HEK293 (cell line): ENCODE measurements at regions not wholly inside any gene's neighbourhood (a gene's known extent, or its start where the extent isn't known, plus 50 kb on each side); places are given as distances from the start of the nearest gene placed in this dataset.

Experiments
- CTCF ChIA-PET: fragments of 350-600 bp; formaldehyde crosslinking; extraction: SDS; loops from one replicate; lab custom pipeline; 2021; ENCODE audit warnings: antibody characterized with exemption; lab: Yijun Ruan, JAX
- POLR2A ChIA-PET: fragments of 300-600 bp; formaldehyde crosslinking; extraction: SDS; loops from one replicate; lab custom pipeline; 2020; ENCODE audit warnings: antibody characterized with exemption, inconsistent platforms; lab: Yijun Ruan, JAX
- H3K27ac ChIP-seq: fragments of 200-500 bp; sonication (Bioruptor generic); 2 replicates; pipeline ENCODE4 v1.5.1; 2014; ENCODE audit warnings: low read depth, low read length, control low read depth, inconsistent platforms; ENCODE audit errors: extremely low read depth
- H3K36me3 ChIP-seq, 2 experiments: fragments of 200-500 bp in 1 of 2; sonication (Bioruptor generic) in 1 of 2; 1 replicate in 1 of 2; 2 replicates in 1 of 2; pipeline ENCODE4 v1.5.1; 2014 to 2017; ENCODE audit warnings: inconsistent platforms in 2 of 2, low read length in 2 of 2; ENCODE audit not compliant: control insufficient read depth in 2 of 2, insufficient read depth in 1 of 2
- H3K4me1 ChIP-seq: fragments of 200-500 bp; sonication (Bioruptor generic); 2 replicates; pipeline ENCODE4 v1.5.1; 2014; ENCODE audit warnings: mild to moderate bottlenecking, low read length, inconsistent platforms; ENCODE audit not compliant: control insufficient read depth, insufficient read depth
- H3K4me3 ChIP-seq: 2 replicates; pipeline ENCODE4 v1.5.1; 2011; ENCODE audit warnings: low read depth, mild to moderate bottlenecking, control low read depth, low read length, moderate library complexity
- H3K9me3 ChIP-seq: fragments of 200-500 bp; sonication (Bioruptor generic); 2 replicates; pipeline ENCODE4 v1.5.1; 2014; ENCODE audit warnings: low read depth, low read length, inconsistent platforms; ENCODE audit not compliant: control insufficient read depth, insufficient read depth
- KLF16 ChIP-seq: fragments of 450-650 bp; formaldehyde crosslinking; IDR thresholded peaks from 2 replicates; pipeline ENCODE4 v1.5.1; 2017; ENCODE audit warnings: missing biosample characterization, missing genetic modification characterization
- RBAK ChIP-seq: fragments of 450-650 bp; formaldehyde crosslinking; IDR thresholded peaks from 2 replicates; pipeline ENCODE4 v1.5.1; 2016; ENCODE audit warnings: missing biosample characterization, missing genetic modification characterization
- ZBTB11 ChIP-seq: fragments of 450-650 bp; formaldehyde crosslinking; conservative IDR thresholded peaks from 2 replicates; pipeline ENCODE4 v1.5.1; 2016; ENCODE audit warnings: low read depth, missing biosample characterization, missing genetic modification characterization
- ZNF140 ChIP-seq: fragments of 450-650 bp; formaldehyde crosslinking; IDR thresholded peaks from 2 replicates; pipeline ENCODE4 v1.5.1; 2016; ENCODE audit warnings: missing biosample characterization, missing genetic modification characterization
- ZNF266 ChIP-seq: fragments of 450-650 bp; formaldehyde crosslinking; IDR thresholded peaks from 2 replicates; pipeline ENCODE4 v1.5.1; 2016; ENCODE audit warnings: missing biosample characterization, missing genetic modification characterization, low read depth
- ZNF391 ChIP-seq: fragments of 450-650 bp; formaldehyde crosslinking; IDR thresholded peaks from 2 replicates; pipeline ENCODE4 v1.5.1; 2016; ENCODE audit warnings: low read depth, missing biosample characterization, missing genetic modification characterization, borderline replicate concordance
- ZNF510 ChIP-seq: fragments of 450-650 bp; formaldehyde crosslinking; IDR thresholded peaks from 2 replicates; pipeline ENCODE4 v1.5.1; 2018; ENCODE audit warnings: mild to moderate bottlenecking, missing genetic modification characterization, missing biosample characterization; ENCODE audit not compliant: insufficient replicate concordance
- ZNF548 ChIP-seq: fragments of 450-650 bp; formaldehyde crosslinking; IDR thresholded peaks from 2 replicates; pipeline ENCODE4 v1.5.1; 2016; ENCODE audit warnings: missing biosample characterization, missing genetic modification characterization
- ZNF707 ChIP-seq: fragments of 450-650 bp; formaldehyde crosslinking; IDR thresholded peaks from 2 replicates; pipeline ENCODE4 v1.5.1; 2016; ENCODE audit warnings: missing biosample characterization, missing genetic modification characterization
- ZNF747 ChIP-seq: fragments of 450-650 bp; formaldehyde crosslinking; IDR thresholded peaks from 2 replicates; pipeline ENCODE4 v1.5.1; 2016; ENCODE audit warnings: missing biosample characterization, missing genetic modification characterization
- ZNF791 ChIP-seq: fragments of 450-650 bp; formaldehyde crosslinking; IDR thresholded peaks from 2 replicates; pipeline ENCODE4 v1.5.1; 2016; ENCODE audit warnings: missing biosample characterization, missing genetic modification characterization
- ZNF837 ChIP-seq: fragments of 450-650 bp; formaldehyde crosslinking; IDR thresholded peaks from 2 replicates; pipeline ENCODE4 v1.5.1; 2016; ENCODE audit warnings: missing biosample characterization, missing genetic modification characterization
- ZSCAN18 ChIP-seq: fragments of 450-650 bp; formaldehyde crosslinking; IDR thresholded peaks from 2 replicates; pipeline ENCODE4 v1.5.1; 2016; ENCODE audit warnings: missing biosample characterization, missing genetic modification characterization
- TF ChIP-seq, protein P1 (sequence below): fragments of 450-650 bp; formaldehyde crosslinking; IDR thresholded peaks from 2 replicates; pipeline ENCODE4 v1.5.1; 2017; ENCODE audit warnings: missing biosample characterization, missing genetic modification characterization
- TF ChIP-seq, protein P2 (sequence below): fragments of 450-650 bp; formaldehyde crosslinking; conservative IDR thresholded peaks from 2 replicates; pipeline ENCODE4 v1.5.1; 2016; ENCODE audit warnings: low read depth, missing biosample characterization, missing genetic modification characterization
- TF ChIP-seq, protein P3 (sequence below): fragments of 450-650 bp; formaldehyde crosslinking; IDR thresholded peaks from 2 replicates; pipeline ENCODE4 v1.5.1; 2016; ENCODE audit warnings: missing biosample characterization, missing genetic modification characterization

DNA sequence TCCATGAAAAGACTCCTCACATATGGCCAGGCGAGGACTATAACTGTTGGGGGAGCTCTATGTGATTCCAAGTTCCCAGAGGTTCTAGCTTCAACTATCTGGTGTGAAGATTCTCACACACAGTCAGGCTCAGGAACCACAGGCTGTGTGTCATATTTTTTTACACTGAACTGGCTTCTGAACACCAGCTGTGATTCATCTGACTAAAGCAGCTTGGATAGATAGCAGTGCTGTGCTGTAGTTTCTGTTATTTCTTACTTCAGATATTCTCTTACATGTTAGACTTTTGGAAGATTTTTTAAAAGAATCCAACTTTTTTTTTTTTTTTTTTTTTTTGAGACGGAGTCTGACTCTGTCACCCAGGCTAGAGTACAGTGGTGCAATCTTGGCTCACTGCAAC is 140.7 kb upstream of the MCHR2 start:
- ChIA-PET CTCF (interaction anchor here (1.2 kb wide), 1 partner anchor 18 kb away, joined by 3 read pairs; no protein-coding TSS in a partner anchor), POLR2A (no interaction called here)
- no peak overlapping the region for H3K4me3 ChIP-seq
- H3K27ac ChIP-seq: no peak overlapping the region
- H3K9me3 ChIP-seq: no peaks in the 10 kb centered on the region
- H3K4me1 ChIP-seq: no peaks in the 10 kb centered on the region
- peaks cover 0 to 12% of the 10 kb centered on the region in 2 experiments; a peak in 1 of 3 replicates for H3K36me3 ChIP-seq
- TF ChIP-seq, protein P1, sequence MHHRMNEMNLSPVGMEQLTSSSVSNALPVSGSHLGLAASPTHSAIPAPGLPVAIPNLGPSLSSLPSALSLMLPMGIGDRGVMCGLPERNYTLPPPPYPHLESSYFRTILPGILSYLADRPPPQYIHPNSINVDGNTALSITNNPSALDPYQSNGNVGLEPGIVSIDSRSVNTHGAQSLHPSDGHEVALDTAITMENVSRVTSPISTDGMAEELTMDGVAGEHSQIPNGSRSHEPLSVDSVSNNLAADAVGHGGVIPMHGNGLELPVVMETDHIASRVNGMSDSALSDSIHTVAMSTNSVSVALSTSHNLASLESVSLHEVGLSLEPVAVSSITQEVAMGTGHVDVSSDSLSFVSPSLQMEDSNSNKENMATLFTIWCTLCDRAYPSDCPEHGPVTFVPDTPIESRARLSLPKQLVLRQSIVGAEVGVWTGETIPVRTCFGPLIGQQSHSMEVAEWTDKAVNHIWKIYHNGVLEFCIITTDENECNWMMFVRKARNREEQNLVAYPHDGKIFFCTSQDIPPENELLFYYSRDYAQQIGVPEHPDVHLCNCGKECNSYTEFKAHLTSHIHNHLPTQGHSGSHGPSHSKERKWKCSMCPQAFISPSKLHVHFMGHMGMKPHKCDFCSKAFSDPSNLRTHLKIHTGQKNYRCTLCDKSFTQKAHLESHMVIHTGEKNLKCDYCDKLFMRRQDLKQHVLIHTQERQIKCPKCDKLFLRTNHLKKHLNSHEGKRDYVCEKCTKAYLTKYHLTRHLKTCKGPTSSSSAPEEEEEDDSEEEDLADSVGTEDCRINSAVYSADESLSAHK: no peak
- TF ChIP-seq RBAK (tag by site-specific recombination) (no peak), KLF16 (tag by site-specific recombination) (no peak), ZNF747 (tag by site-specific recombination) (no peak), ZNF510 (no peak), ZNF266 (tag by site-specific recombination) (no peak), ZSCAN18 (tag by site-specific recombination) (no peak), ZNF837 (tag by site-specific recombination) (no peak), ZBTB11 (tag by site-specific recombination) (no peak), ZNF707 (tag by site-specific recombination) (no peak), ZNF548 (no peak)
- TF ChIP-seq, protein P2, sequence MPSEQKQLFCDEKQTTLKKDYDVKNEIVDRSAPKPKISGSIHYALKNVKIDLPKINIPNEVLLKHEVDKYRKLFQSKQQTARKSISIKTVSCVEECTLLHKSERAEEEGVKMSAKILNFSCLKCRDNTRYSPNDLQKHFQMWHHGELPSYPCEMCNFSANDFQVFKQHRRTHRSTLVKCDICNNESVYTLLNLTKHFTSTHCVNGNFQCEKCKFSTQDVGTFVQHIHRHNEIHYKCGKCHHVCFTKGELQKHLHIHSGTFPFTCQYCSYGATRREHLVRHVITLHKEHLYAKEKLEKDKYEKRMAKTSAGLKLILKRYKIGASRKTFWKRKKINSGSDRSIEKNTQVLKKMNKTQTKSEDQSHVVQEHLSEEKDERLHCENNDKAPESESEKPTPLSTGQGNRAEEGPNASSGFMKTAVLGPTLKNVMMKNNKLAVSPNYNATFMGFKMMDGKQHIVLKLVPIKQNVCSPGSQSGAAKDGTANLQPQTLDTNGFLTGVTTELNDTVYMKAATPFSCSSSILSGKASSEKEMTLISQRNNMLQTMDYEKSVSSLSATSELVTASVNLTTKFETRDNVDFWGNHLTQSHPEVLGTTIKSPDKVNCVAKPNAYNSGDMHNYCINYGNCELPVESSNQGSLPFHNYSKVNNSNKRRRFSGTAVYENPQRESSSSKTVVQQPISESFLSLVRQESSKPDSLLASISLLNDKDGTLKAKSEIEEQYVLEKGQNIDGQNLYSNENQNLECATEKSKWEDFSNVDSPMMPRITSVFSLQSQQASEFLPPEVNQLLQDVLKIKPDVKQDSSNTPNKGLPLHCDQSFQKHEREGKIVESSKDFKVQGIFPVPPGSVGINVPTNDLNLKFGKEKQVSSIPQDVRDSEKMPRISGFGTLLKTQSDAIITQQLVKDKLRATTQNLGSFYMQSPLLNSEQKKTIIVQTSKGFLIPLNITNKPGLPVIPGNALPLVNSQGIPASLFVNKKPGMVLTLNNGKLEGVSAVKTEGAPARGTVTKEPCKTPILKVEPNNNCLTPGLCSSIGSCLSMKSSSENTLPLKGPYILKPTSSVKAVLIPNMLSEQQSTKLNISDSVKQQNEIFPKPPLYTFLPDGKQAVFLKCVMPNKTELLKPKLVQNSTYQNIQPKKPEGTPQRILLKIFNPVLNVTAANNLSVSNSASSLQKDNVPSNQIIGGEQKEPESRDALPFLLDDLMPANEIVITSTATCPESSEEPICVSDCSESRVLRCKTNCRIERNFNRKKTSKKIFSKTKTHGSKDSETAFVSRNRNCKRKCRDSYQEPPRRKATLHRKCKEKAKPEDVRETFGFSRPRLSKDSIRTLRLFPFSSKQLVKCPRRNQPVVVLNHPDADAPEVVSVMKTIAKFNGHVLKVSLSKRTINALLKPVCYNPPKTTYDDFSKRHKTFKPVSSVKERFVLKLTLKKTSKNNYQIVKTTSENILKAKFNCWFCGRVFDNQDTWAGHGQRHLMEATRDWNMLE (tag by site-specific recombination): no peak

- CTCF ChIA-PET: interaction anchor here (1.2 kb wide), 1 partner anchor 17 kb away, joined by 3 read pairs; no protein-coding TSS in a partner anchor
- POLR2A ChIA-PET: no interaction called here
- H3K4me1 ChIP-seq: no peaks in the 10 kb centered on the region
- H3K9me3 ChIP-seq: no peaks in the 10 kb centered on the region
- no peak overlapping the region for H3K27ac ChIP-seq
- peaks cover 0 to 12% of the 10 kb centered on the region in 2 experiments; a peak in 1 of 3 replicates for H3K36me3 ChIP-seq
- no peak overlapping the region for H3K4me3 ChIP-seq
- TF ChIP-seq ZNF391: no peak
- TF ChIP-seq, protein P3, sequence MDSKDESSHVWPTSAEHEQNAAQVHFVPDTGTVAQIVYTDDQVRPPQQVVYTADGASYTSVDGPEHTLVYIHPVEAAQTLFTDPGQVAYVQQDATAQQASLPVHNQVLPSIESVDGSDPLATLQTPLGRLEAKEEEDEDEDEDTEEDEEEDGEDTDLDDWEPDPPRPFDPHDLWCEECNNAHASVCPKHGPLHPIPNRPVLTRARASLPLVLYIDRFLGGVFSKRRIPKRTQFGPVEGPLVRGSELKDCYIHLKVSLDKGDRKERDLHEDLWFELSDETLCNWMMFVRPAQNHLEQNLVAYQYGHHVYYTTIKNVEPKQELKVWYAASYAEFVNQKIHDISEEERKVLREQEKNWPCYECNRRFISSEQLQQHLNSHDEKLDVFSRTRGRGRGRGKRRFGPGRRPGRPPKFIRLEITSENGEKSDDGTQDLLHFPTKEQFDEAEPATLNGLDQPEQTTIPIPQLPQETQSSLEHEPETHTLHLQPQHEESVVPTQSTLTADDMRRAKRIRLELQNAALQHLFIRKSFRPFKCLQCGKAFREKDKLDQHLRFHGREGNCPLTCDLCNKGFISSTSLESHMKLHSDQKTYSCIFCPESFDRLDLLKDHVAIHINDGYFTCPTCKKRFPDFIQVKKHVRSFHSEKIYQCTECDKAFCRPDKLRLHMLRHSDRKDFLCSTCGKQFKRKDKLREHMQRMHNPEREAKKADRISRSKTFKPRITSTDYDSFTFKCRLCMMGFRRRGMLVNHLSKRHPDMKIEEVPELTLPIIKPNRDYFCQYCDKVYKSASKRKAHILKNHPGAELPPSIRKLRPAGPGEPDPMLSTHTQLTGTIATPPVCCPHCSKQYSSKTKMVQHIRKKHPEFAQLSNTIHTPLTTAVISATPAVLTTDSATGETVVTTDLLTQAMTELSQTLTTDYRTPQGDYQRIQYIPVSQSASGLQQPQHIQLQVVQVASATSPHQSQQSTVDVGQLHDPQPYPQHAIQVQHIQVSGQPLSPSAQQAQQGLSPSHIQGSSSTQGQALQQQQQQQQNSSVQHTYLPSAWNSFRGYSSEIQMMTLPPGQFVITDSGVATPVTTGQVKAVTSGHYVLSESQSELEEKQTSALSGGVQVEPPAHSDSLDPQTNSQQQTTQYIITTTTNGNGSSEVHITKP (tag by site-specific recombination): no peak
- TF ChIP-seq ZNF140 (tag by site-specific recombination): no peak
- no peak for TF ChIP-seq ZNF791
Measured at GRCh38 chr6:100134297-100134696, 140.3 kb upstream of the MCHR2 start.
